Suppressor macrophage treated with lipopolysaccharide for 1 hour (primary cell): ENCODE measurements at regions not wholly inside any gene's neighbourhood (a gene's known extent, or its start where the extent isn't known, plus 50 kb on each side); places are given as distances from the start of the nearest gene placed in this dataset.

Experiments
- DNase-seq, 3 donors: peaks; one replicate each; pipeline ENCODE4 v3.0.0-alpha.2; 2020 to 2022

GRCh38 chr5:136682986-136683385, 317.6 kb upstream of the TRPC7 start:
- no peak for DNase-seq

GRCh38 chr5:136679233-136679632, 313.9 kb upstream of the TRPC7 start:
- no peak for DNase-seq

- DNase-seq, result no peak
Measured at GRCh38 chr5:136677217-136677616, 311.9 kb upstream of the TRPC7 start.

GRCh38 chr5:136676685-136677084, 311.3 kb upstream of the TRPC7 start:
- DNase-seq, result no peak

- DNase-seq, result no peak
Measured at GRCh38 chr5:136675769-136676168, 310.4 kb upstream of the TRPC7 start.

- DNase-seq, result no peak
Measured at GRCh38 chr5:136674178-136674577, 308.8 kb upstream of the TRPC7 start.

- DNase-seq, result no peak
Measured at GRCh38 chr5:136667789-136668188, 302.4 kb upstream of the TRPC7 start.

- DNase-seq, result no peak
Measured at GRCh38 chr5:136666970-136667620, 301.8 kb upstream of the TRPC7 start.

GRCh38 chr5:136665331-136665730, 300.0 kb upstream of the TRPC7 start:
- no peak for DNase-seq

- no peak for DNase-seq
Measured at GRCh38 chr5:136661026-136661425, 295.7 kb upstream of the TRPC7 start.

GRCh38 chr5:136656811-136657210, 291.5 kb upstream of the TRPC7 start:
- no peak for DNase-seq

- no peak for DNase-seq
Measured at GRCh38 chr5:136655468-136655867, 290.1 kb upstream of the TRPC7 start.

GRCh38 chr5:136646915-136647314, 281.6 kb upstream of the TRPC7 start:
- DNase-seq, result no peak

GRCh38 chr5:136642976-136643375, 277.6 kb upstream of the TRPC7 start:
- no peak for DNase-seq

- DNase-seq, result no peak
Measured at GRCh38 chr5:136639616-136640015, 274.3 kb upstream of the TRPC7 start.

- DNase-seq, result no peak
Measured at GRCh38 chr5:136638084-136638483, 272.7 kb upstream of the TRPC7 start.

- no peak for DNase-seq
Measured at GRCh38 chr5:136636001-136636400, 270.7 kb upstream of the TRPC7 start.

GRCh38 chr5:136631186-136631585, 265.8 kb upstream of the TRPC7 start:
- no peak for DNase-seq

- DNase-seq, result no peak
Measured at GRCh38 chr5:136629125-136629792, 263.9 kb upstream of the TRPC7 start.

GRCh38 chr5:136626531-136626930, 261.2 kb upstream of the TRPC7 start:
- DNase-seq, result no peak

GRCh38 chr5:136622747-136623146, 257.4 kb upstream of the TRPC7 start:
- DNase-seq, result no peak

GRCh38 chr5:136621743-136622142, 256.4 kb upstream of the TRPC7 start:
- DNase-seq, result no peak

GRCh38 chr5:136620621-136621020, 255.3 kb upstream of the TRPC7 start:
- no peak for DNase-seq

GRCh38 chr5:136620016-136620419, 254.7 kb upstream of the TRPC7 start:
- no peak for DNase-seq

GRCh38 chr5:136619556-136619955, 254.2 kb upstream of the TRPC7 start:
- DNase-seq, result no peak
